ENCODE measurements at regions not wholly inside any gene's neighbourhood (a gene's known extent, or its start where the extent isn't known, plus 50 kb on each side); places are given as distances from the start of the nearest gene placed in this dataset.
"Not testable (repeated sequence)": the region's sequence is repeated elsewhere in the genome, so short reads cannot be mapped to it uniquely, and the experiment has no call there.

DNA sequence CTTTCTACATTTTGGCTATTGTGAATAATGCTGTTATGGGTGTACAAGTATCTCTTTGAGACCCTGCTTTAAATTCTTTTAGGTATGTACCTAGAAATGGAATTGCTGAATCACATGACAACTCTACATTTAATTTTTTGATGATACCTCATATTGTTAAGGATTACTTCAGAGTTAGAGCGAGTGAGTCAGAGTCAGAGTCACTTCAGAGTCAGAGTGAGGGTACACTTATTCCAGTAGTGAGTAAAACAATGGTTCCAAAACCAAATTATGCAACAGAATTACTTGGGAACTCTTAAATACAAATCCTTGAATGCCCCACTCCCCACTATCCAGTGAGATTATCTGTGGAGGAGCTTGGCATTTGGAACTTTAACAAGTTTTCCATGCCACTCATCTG, 50.3 kb upstream of the SNRK start:
- peak; percentile 67 for DNase-seq (ENCODE audit: low read depth)
- H3K4me3 ChIP-seq (ENCODE audit: control insufficient read depth, low read depth, low read length) = no peak overlapping the region
- TF ChIP-seq, protein P1, sequence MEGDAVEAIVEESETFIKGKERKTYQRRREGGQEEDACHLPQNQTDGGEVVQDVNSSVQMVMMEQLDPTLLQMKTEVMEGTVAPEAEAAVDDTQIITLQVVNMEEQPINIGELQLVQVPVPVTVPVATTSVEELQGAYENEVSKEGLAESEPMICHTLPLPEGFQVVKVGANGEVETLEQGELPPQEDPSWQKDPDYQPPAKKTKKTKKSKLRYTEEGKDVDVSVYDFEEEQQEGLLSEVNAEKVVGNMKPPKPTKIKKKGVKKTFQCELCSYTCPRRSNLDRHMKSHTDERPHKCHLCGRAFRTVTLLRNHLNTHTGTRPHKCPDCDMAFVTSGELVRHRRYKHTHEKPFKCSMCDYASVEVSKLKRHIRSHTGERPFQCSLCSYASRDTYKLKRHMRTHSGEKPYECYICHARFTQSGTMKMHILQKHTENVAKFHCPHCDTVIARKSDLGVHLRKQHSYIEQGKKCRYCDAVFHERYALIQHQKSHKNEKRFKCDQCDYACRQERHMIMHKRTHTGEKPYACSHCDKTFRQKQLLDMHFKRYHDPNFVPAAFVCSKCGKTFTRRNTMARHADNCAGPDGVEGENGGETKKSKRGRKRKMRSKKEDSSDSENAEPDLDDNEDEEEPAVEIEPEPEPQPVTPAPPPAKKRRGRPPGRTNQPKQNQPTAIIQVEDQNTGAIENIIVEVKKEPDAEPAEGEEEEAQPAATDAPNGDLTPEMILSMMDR (conservative IDR thresholded peaks at IDR 0.05; ENCODE audit: control insufficient read depth, insufficient read depth, low read depth, low read length) = no peak

DNA sequence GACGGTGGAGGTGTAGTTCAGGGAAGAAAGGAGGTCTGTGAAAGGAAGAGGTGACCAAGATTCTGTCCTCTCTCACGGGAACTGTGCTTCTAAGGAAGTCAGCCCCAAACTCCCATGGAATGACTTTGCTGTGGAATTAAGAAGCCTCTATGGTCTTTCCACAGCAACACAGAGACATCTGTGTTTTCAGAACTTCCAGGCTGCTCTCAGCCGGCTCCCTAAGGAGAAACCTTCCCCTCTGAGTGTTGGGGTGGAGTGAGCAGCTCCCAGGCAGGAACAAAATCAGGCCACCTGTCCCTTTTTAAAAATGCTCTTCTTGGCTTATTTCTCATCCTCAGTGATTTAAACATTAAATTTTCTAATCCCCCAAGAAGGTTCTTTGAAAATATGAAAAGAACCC, 53.3 kb upstream of the SNRK start:
- TF ChIP-seq, protein P1 (conservative IDR thresholded peaks at IDR 0.05; ENCODE audit: control insufficient read depth, insufficient read depth, low read depth, low read length) = no peak

DNA sequence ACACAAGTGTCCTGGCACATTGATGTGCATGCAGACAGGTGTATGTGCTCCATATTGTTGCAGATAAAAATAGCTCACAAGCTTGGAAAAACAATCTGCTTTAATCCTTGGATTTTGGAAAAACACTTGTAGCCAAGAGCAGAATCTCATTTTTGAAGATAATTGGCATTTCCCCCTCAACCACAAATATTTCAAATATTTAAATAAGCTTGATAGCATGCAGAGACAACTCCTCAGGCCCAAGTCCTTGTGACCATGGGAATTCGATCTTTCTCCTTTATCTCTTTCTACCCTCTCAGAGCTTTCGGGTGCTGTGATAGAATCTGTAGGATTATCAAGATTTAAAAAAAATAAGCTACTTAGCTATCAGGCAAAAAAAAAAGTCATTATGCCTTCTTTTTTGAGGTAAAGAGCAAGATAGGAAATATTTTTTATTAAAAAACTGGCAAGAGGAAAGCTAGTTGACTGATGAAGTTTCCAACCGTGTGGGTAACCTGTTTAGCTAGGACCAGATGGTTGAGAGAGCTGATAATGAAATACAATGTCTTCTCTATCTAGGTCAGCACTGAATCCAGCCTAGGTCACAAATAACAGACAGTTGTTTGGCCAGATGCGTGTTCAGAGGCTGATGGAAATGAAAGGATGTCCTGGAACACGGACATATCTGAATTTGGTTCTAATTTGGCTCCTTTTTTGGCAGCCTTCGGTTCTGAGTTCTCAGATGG, 54.9 kb upstream of the SNRK start:
- DNase-seq (ENCODE audit: low read depth) = no peak
- no peak overlapping the region for H3K4me3 ChIP-seq (ENCODE audit: control insufficient read depth, low read depth, low read length)
- TF ChIP-seq, protein P1 (conservative IDR thresholded peaks at IDR 0.05; ENCODE audit: control insufficient read depth, insufficient read depth, low read depth, low read length) = no peak

More for the DNA sequence above, 53.3 kb upstream of the SNRK start:
- no peak overlapping the region for H3K4me3 ChIP-seq (ENCODE audit: control insufficient read depth, low read depth, low read length)
- no peak for DNase-seq (ENCODE audit: low read depth)

DNA sequence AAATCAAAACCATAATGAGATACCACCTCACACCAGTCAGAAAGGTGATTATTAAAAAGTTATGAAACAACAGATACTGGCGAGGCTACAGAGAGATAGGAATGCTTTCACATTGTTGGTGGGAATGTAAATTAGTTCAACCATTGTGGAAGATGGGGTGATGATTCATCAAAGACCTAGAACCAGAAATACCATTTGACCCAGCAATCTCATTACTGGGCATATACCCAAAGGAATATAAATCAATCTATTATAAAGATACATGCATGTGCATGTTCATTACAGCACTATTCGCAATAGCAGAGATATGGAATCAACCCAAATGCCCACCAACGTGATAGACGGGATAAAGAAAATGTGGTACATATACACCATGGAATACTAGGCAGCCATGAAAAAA, 56.5 kb upstream of the SNRK start:
- DNase-seq (ENCODE audit: low read depth) = not testable (repeated sequence)

DNA sequence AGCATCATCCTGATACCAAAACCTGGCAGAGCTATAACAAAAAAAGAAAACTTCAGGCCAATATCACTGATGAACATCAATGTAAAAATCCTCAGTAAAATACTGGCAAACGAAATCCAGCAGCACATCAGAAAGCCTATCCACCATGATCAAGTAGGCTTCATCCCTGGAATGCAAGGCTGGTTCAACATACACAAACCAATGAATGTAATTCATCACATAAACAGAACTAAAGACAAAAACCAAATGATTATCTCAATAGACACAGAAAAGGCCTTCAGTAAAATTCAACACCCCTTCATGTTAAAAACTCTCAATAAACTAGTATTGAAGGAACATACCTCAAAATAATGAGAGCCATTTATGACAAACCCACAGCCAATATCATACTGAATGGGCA, 58.7 kb upstream of the SNRK start:
- not testable (repeated sequence) for DNase-seq (ENCODE audit: low read depth); H3K4me3 ChIP-seq (ENCODE audit: control insufficient read depth, low read depth, low read length)

More for the DNA sequence above, 56.5 kb upstream of the SNRK start:
- not testable (repeated sequence) for H3K4me3 ChIP-seq (ENCODE audit: control insufficient read depth, low read depth, low read length)

DNA sequence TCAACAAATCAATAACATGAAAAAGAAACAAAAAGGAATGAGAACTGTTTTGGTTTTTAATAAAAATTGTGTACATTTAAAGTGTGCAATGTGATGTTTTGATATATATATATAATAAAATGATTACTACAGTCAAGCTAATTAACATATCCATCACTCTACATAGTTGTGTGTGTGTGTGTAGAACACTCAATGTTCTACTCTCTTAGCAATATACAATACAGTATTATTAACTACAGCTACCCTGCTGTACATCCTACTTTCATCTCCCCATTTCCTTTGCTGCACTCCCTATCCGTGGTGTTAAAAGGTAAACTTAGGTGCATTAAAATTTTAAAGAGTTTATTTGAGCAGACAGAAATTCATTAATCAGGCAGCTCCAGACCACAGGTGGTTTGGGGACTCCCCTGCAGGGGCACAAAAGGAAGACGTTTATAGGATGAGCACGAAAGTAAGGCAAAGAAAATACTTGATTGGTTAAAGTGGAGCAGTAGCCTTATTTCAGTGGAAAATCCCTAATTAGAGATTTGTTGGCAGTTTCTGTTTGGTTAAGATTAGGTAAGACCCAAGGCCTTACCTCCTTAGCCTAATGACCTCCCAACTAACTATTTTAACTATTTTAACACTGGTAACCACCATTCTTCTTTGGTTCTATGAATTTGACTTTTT, 61.8 kb upstream of the SNRK start:
- TF ChIP-seq, protein P1 (conservative IDR thresholded peaks at IDR 0.05; ENCODE audit: control insufficient read depth, insufficient read depth, low read depth, low read length) = no peak
- DNase-seq (ENCODE audit: low read depth) = no peak
- no peak overlapping the region for H3K4me3 ChIP-seq (ENCODE audit: control insufficient read depth, low read depth, low read length)

DNA sequence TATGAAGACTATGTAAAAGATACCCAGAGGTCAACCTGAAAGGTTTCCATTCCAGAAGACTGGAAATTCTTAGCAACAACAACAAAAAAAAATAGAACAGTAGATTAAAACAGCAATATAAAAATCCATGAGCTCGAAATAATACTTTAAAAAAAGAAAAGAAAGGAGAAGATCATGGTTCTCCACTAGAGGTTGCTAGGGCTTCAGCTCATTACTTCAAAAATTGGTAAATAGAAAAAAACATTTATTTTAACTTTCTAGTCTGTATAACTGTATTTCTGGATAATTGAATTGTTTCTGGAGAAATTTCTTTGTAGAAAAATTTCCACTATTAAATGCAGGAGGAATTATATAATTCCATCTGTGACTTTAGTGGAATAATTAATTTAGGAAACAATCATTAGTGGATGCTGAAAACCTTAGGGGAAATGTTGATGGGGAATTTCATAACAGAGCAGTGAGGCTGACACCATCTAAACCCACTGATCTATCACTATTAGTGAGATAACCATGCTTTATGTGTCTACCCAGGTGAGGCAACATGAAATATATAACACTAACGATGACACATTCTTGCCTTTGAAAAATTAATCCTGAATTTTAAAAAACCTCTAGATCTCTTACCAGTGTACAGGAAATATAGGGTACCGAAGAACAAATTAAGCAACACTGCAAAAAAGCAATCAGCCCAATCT, 62.5 kb upstream of the SNRK start:
- H3K4me3 ChIP-seq (ENCODE audit: control insufficient read depth, low read depth, low read length) = no peak overlapping the region
- TF ChIP-seq, protein P1 (conservative IDR thresholded peaks at IDR 0.05; ENCODE audit: control insufficient read depth, insufficient read depth, low read depth, low read length) = peak; percentile 47
- peak; percentile 35 for DNase-seq (ENCODE audit: low read depth)

Data from fibroblast of mammary gland (primary cell).